ENCODE measurements at regions not wholly inside any gene's neighbourhood (a gene's known extent, or its start where the extent isn't known, plus 50 kb on each side); places are given as distances from the start of the nearest gene placed in this dataset.

DNA sequence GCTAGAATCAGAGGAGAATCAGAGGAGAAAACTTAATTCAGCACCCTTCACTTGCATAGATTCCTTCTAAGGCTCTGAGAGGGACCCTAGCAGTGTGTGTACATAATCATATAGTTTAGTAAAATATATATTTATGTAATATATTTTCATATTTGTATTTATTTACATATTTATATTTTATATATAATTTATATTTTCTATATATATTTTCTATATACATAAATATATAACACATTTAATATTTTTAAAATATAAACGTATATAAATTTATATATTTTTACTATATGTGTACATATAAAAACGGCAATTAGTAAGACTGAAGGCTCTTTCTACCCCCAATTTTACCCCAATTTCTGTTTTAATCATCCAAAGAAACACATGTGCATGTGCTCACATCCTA is 80.3 kb downstream of the NXPE2 start:
- intact Hi-C loops (cut with DNase I) = no loop called here
- no peak for DNase-seq (ENCODE audit: low spot score)

DNA sequence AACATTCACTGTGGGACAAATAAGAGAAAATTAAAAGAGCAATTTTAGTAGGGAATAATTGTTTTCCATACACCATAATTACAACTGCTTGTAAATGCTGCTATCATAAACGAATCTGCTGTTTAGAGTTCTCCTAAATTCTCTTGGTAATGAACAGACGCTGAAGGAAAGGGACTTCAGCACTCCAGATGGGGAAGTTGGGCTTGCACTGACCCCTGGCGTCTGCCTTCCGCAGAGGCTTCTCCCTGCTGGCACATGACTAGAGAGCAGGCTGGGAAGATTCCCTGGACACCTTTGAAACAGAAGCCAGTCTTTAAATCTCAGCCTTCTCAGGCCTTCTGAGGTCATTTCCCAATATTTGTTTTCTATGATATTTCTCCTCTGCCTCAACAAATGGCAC is 84.1 kb downstream of the NXPE2 start:
- peak; percentile 89 for DNase-seq (ENCODE audit: low spot score)
- intact Hi-C loops (cut with DNase I) = loop anchor here in 1 of 2 donors (5.0 kb wide), 1 partner anchor 430 kb away; no protein-coding TSS in a partner anchor

DNA sequence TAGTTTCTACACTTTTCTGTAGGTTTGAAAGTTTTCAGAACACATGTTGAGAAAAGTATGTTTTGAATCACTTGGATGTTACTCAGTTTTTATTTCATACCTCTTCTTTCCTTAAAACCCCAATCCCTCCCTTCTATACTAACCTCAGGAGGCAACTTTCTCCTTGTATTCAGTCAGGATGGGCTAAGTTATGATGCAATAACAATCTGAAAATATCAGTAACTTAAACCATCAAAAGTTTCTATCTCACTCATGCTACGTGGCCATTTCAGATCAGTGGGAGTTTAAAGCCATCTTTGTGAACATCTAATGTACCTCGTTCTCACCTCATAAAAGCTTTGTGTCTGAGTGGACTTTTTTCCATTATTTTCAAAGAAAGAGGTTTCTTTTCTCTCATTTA is 86.2 kb downstream of the NXPE2 start:
- no peak for DNase-seq (ENCODE audit: low spot score)
- intact Hi-C loops (cut with DNase I) = loop anchor here in 1 of 2 donors (5.0 kb wide), 1 partner anchor 432 kb away; no protein-coding TSS in a partner anchor

DNA sequence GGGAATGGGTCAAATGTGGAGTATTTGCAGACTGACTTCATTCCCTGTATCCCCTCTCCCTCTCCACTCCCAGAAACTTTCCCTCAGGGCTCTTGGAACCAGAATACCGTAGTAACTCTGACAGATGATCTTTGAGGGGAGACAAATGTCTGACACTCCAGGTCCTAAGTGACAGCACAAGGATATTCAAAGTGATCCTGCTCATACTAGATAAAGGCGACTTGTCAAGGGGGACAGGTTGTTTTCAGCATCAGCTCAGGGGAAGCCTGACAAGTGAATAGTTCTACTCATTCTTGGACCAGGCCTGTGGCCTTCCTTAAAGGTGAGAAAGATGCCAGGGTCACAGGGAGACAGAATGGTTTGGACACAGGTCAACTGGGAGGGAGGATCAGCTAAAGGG is 92.8 kb downstream of the NXPE2 start:
- intact Hi-C loops (cut with DNase I) = no loop called here
- DNase-seq (ENCODE audit: low spot score) = no peak

DNA sequence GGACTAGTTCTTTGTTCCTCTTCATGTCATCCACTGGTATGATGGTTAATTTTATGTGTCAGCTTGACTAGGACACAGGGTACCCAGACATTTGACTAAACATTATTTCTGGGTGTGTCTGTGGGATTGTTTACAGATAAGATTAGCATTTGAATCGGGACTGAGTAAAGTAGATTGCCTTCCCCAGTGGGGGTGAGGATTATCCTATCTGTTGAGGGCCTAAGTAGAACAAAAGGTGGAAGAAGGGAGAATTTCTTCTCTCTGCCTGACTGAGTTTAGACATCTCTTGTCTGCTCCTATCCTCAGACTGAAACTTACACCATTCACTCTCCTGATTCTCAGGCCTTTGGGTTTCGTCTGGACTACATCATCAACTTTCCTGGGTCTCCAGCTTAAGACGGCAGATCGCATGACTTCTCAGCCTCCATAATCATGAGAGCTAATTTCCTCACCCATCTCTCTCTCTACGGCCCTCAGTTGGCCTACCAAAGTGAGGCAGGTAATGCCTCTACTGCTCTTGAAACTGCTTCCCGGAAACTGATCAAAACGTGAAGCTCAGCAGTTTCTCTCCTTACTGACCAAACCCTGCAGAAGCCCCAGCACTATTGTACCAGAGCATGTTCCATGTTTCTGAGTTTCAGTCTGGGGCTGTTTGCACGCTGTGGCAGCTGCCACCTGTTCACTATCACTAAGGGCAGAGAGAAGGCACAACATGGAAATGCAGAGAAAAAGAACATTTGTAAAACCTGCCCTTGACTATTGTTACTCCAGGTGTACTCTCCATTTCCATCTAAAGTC is 95.4 kb downstream of the NXPE2 start:
- no peak for DNase-seq (ENCODE audit: low spot score)
- intact Hi-C loops (cut with DNase I) = no loop called here

DNA sequence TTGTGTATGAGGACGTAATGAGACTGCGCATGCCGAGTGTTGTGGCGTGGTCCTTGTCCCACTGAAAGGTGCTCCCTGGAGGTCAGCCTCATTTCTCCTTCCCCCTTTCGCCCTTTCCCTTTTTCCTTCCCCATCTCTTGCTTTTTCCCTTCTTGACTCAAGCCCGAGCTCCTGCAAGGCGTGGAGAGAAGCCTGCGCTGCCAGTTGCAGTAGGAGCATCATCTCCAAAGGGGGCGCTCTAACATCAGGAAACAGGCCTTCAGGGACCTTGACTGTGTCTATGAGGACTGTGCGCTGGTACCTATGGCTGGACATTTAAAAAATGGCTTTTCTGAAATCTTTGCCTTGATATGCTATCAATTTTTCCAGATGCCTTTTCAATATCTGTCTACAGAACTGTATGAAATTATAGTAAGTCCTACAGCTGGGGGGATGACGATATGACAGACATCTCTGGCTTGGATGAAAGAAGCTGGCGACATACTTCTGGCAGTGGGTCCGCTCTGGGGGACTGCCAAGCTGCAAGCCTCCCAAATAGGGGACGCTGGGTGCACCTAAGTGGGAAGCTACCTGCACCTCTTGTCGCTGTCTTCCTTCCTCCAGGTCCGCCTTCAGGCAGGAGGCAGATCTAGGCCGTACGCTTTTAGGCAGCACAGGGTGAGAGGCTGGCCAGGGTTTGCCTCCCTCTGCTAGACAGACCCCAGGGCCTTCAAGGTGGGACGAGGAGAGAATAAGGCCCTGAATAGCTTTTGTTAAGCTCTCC is 96.5 kb downstream of the NXPE2 start:
- no peak for DNase-seq (ENCODE audit: low spot score)
- intact Hi-C loops (cut with DNase I) = no loop called here

DNA sequence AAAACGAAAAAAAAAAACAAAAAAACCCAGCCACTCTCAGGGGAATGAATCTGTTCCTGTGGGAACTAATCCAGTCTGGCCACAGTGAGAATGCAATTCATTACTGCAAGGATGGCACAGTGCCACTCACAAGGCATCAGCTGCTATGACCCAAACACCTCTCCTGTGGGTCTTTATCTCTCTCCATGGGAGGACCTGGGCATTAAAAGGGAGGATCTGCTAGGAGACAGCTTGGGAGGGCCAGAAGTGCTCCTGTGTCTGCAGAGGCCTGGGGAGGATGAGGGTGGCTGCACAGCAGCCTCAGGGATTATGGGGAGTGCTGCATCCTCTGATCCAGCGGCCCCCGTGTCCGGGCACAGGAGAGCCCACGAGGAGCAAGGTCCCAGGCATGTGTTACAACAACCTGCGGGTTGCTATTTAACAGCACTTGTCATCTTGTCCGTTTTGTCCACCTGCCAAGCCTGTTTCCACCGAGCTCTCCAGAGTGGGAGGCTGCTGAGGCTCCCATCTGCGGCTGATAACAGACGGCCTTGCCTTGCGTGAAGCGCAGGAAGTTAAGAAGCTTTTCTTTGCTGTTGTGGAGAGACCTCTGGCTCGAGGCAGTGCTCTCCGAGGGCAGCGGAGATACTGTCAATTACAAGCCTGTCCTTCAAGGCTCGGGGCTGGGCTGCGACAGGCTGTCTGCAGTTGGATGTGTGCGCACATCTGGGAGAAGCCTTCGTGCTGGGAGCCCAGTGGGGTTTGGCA is 97.7 kb downstream of the NXPE2 start:
- intact Hi-C loops (cut with DNase I) = no loop called here
- DNase-seq (ENCODE audit: low spot score) = no peak

DNA sequence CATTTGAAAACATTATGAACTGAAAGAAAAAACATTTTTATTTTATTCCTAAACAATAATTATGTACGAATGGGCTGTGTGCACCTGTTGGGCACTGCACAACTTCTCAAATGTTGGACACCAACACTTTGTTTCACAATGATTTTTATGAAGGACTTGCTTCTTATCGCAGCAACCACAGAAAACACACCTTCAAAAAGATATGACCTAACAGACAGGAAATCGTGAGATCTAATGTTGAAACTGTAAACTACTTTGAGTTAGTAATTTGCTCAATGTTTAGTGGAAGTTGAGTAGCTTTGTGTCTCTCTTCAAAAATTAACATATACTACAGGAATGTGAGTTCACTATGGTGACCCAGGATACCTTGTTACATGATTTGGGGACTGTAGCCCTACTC is 98.6 kb downstream of the NXPE2 start:
- no peak for DNase-seq (ENCODE audit: low spot score)
- intact Hi-C loops (cut with DNase I) = no loop called here

DNA sequence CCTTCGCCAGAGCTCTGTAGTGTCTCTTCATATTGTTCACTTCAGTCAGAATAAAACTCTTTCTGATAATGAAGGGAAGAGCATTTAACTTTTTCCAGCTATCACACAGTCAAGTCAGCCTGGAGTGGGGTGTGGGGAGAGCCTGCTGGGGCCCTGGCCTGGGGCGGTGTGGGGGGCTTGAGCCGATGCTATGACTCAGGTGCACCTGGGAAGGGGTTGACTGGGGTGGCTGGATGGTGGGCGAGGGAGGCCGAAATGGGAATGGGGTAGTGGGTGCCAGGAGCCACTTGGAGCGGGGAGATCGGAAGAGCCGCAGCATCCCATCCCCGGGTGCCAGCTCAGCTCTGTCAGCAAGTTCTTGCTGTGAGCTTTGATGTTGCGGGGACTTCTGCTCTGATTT is 100.9 kb downstream of the NXPE2 start:
- intact Hi-C loops (cut with DNase I) = no loop called here
- DNase-seq (ENCODE audit: low spot score) = no peak

DNA sequence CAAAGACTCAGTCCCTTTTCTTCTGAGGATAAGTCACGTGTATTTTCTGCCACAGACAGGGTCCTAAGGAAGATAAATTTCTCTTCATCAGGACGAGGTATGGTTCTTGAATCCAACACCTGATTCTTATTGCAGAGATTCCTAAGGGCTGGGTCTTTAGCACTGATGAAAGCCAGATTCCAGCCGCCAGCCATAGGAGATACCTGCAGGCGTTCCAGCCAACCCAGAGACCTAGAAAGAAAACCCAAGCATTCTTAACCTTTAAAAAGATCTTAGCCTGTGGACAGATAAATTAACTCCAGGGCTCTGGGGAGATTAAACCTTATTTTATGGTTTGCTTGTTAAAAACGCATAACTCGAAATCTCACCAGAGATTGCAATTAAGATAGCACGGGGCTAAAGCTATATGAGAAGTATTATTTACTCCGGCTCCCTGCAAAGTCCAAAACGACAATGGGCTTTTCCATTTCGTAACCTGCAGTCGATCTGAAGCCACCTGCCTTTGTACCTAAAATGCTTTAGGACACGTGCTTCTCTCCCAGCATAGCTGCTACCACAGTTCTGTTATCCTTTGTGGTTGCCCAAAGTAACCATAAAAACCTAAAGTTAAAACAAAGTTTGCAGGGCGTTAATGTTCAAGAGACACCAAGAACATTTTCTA is 104.5 kb downstream of the NXPE2 start:
- intact Hi-C loops (cut with DNase I) = no loop called here
- no peak for DNase-seq (ENCODE audit: low spot score)

DNA sequence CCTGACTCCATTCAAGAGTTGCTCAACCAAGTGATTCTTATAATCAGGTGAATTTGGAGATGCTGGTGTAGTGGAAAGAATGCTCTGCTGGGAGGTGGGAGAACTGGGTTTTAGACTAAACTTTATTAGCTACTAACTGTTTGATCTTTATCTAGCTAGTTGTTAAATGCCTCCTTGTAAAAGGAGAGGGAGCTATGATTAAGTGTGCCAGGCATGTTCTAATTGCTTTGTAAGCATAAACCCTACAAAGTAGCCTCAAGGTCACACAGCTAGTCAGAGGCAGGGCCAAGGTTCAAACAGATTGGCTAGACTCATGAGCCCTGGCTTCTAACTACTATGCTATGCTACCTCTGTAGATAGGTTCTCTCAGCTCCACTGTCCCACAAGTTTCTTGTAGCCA is 105.5 kb downstream of the NXPE2 start:
- intact Hi-C loops (cut with DNase I) = no loop called here

DNA sequence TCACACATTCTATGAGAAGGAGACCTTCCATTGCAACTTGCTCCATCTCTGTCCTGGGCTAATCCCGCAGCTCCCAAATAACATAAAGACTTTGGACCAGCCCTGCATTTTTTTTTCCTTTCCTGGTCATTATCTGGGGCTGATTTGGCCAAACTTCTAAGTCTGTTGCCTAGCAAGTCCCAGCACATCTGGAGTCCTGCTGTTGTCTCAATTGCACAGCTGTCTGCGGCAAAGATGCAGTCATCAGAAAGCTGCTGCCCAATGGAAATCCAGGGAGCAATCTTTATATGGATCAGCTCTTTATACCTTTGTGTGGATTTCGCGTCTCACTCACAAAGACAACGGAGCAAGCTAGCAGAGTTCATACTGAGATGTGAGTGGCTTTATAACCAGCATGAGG is 105.9 kb downstream of the NXPE2 start:
- intact Hi-C loops (cut with DNase I) = no loop called here
- DNase-seq (ENCODE audit: low spot score) = no peak

More for the DNA sequence above, 105.5 kb downstream of the NXPE2 start:
- no peak for DNase-seq (ENCODE audit: low spot score)

DNA sequence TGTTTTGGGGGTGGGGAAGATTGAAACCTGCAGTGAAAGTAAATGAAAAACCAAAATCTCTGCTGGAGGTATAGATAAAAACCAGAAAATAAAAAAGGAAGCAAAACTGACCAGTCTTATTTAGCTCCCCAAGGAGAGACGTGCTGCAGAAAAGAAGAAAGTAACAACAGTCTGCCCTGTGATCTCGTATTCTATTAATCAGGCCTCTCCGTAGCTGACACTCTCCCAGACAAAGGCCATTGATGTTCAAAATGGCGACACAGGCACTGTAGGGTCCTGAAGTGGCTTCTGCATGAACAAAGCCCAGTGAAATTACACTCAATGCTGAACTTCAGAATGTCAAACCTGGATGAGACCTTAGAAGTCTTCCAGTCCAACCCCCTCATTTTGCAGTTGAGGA is 106.6 kb downstream of the NXPE2 start:
- no peak for DNase-seq (ENCODE audit: low spot score)
- intact Hi-C loops (cut with DNase I) = no loop called here

DNA sequence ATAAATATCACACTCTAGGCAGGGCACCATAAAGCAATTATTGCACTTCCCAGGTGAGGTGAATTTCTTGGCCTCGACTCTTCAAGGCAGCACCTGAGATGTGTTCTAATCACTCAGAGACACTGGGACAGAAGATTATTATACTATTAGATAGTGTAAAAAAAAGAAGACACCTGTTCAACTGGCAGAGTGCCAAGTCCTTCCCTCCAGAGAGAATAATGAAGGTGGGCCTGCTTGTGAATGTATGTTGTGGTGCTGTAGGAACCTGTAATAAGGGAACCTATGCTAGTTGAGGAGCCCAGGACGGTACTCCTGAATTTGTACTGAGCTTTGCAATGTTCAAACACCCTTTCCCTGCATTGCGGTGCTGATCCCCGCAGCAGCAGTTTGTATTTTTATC is 107.5 kb downstream of the NXPE2 start:
- intact Hi-C loops (cut with DNase I) = no loop called here
- no peak for DNase-seq (ENCODE audit: low spot score)

DNA sequence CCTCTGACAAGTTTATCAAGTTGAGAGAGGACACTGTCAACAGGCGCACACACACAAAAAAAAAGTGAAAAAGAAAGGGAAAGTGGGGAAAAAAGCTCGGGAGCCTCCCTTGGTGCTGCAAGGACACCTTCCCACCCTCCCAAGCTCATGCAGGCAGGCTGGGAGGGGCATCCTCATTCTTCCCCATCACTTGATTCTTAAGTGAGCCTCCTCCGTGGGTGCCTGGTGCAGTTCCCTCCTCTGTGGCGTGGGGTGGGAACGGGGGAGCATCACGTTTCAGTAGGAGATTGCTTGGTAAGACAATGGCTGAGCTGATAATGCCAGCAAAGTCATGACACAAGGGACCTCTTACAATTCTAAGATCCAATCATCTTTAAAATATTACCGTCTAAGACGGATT is 108.8 kb downstream of the NXPE2 start:
- DNase-seq (ENCODE audit: low spot score) = no peak
- intact Hi-C loops (cut with DNase I) = no loop called here

DNA sequence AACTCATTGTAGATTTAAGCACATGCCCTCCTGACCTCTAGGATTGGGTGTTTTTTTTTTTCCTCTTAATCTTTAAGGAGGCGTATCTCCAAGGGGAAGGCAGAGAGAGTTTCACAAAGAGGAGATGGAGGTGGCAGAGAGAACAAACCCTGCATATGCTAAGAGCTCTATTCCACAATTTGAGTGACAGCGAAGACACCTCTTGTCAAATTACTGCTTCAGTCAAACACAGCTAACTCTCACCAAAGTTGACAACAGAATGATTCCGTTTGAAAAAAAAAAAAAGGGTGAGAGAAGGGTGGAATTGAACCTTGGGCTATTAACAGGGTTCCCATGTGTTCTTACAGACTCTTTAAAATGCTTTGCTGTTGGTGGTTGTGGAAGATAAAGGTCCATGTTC is 112.6 kb downstream of the NXPE2 start:
- intact Hi-C loops (cut with DNase I) = no loop called here
- no peak for DNase-seq (ENCODE audit: low spot score)

DNA sequence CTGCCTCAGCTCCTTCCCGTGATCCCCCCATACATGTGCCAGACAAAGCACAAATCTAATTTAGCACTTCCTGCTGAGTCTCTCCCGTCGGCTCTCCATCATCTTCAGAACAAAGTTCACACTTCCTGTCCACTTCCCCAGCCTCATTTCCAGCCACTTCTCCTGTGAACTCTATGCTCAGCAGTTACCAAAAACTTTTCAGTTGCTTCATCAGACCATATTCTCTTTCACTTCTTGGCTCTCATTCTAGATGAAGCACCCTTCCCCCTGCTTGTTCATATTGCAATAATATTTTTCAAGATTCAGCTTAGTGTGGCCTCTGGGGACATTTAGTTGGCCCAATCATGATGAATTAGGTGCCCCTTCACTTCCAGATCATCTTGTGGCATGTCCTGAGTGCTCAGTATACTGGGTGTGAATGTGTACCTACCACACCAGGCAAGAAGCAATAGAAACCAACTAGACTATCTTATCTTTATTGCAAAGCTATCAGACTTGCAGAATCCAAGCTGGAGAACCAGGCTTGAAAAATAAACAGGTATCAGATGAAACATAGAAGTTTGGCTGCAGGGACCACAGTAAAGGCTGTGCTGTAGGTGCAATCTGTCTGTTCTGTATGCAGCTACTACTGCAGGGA is 115.8 kb downstream of the NXPE2 start:
- intact Hi-C loops (cut with DNase I) = no loop called here
- no peak for DNase-seq (ENCODE audit: low spot score)

DNA sequence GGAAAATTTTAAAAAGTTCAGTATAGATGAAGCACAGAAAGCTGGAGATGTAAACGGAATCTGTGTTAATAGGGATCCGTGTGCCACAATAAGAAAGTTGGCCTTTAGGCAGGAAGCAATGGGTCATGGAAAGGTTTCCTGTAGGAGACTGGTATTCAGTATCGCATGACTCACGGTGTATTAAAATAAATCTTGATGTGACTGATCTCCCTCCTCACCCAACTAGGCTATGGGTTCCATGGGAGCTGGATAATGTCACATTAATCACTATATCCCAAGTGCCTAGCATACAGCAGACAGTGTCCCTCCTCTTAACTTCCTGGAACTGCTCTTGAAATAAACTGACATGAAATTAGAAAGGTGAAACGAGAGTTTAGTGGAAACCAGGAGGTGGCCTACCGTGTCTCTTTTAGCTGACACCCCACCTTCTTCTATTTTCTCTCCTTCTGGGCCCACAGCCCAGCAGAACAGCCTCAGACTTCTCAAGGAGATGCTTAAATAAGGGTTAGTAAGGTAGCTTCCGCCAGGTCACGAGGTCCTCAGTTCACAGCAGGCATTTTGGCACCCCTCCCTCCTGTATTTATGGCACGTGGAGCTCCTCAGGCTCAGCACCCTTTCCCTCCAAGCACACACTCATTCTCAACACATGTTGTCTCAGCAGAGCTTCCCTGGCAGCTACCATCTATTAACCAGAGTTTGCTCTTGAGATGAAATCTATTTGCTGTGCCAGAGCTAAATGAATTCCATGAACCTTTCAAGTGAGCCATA is 118.8 kb downstream of the NXPE2 start:
- intact Hi-C loops (cut with DNase I) = no loop called here

DNA sequence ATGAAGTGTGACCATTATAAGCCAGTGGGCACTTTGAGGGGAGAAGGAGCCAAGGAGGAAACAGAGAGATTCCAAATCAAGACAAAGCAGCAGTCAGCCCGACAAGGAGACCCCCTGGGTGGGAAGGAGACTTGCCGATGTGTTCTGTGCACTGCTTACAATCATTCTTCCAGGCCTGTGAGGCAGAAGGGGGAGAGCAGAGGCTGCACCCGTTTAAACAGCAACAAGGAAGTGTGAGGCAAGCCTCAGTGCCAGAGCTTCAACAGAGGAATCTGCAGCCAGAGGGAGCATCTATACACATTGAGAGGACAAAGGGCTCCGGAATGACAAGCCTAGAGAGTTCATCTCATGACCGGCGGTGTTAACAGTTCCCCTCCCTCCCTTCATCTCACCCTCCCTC is 121.1 kb downstream of the NXPE2 start:
- intact Hi-C loops (cut with DNase I) = no loop called here
- DNase-seq (ENCODE audit: low spot score) = no peak

More for the DNA sequence above, 118.8 kb downstream of the NXPE2 start:
- DNase-seq (ENCODE audit: low spot score) = no peak
